ENCODE measurements at regions not wholly inside any gene's neighbourhood (a gene's known extent, or its start where the extent isn't known, plus 50 kb on each side); places are given as distances from the start of the nearest gene placed in this dataset.
"Not testable (repeated sequence)": the region's sequence is repeated elsewhere in the genome, so short reads cannot be mapped to it uniquely, and the experiment has no call there.

GRCh38 chr2:123359636-123360035 is 665.5 kb upstream of the CNTNAP5 start:
- no peak for DNase-seq (ENCODE audit: low read depth)

- DNase-seq (ENCODE audit: low read depth), result no peak
Measured at GRCh38 chr2:123362671-123363440, 662.2 kb upstream of the CNTNAP5 start.

- no peak for DNase-seq (ENCODE audit: low read depth)
Measured at GRCh38 chr2:123363826-123364225, 661.3 kb upstream of the CNTNAP5 start.

GRCh38 chr2:123364243-123364896 is 660.7 kb upstream of the CNTNAP5 start:
- no peak for DNase-seq (ENCODE audit: low read depth)

- no peak for DNase-seq (ENCODE audit: low read depth)
Measured at GRCh38 chr2:123366239-123366837, 658.7 kb upstream of the CNTNAP5 start.

GRCh38 chr2:123370186-123370585 is 654.9 kb upstream of the CNTNAP5 start:
- DNase-seq (ENCODE audit: low read depth), result no peak

GRCh38 chr2:123371535-123371934 is 653.6 kb upstream of the CNTNAP5 start:
- DNase-seq (ENCODE audit: low read depth), result no peak

- no peak for DNase-seq (ENCODE audit: low read depth)
Measured at GRCh38 chr2:123380370-123380935, 644.6 kb upstream of the CNTNAP5 start.

GRCh38 chr2:123415678-123416077 is 609.4 kb upstream of the CNTNAP5 start:
- DNase-seq (ENCODE audit: low read depth), result no peak

GRCh38 chr2:123419976-123420375 is 605.1 kb upstream of the CNTNAP5 start:
- DNase-seq (ENCODE audit: low read depth), result no peak

GRCh38 chr2:123434546-123435395 is 590.3 kb upstream of the CNTNAP5 start:
- no peak for DNase-seq (ENCODE audit: low read depth)

- DNase-seq (ENCODE audit: low read depth), result no peak
Measured at GRCh38 chr2:123438251-123438650, 586.8 kb upstream of the CNTNAP5 start.

GRCh38 chr2:123438675-123439074 is 586.4 kb upstream of the CNTNAP5 start:
- DNase-seq (ENCODE audit: low read depth), result no peak

- DNase-seq (ENCODE audit: low read depth), result no peak
Measured at GRCh38 chr2:123448801-123449200, 576.3 kb upstream of the CNTNAP5 start.

GRCh38 chr2:123451542-123451941 is 573.5 kb upstream of the CNTNAP5 start:
- DNase-seq (ENCODE audit: low read depth), result no peak

- DNase-seq (ENCODE audit: low read depth), result no peak
Measured at GRCh38 chr2:123453046-123453700, 571.9 kb upstream of the CNTNAP5 start.

- DNase-seq (ENCODE audit: low read depth), result no peak
Measured at GRCh38 chr2:123453772-123454171, 571.3 kb upstream of the CNTNAP5 start.

- DNase-seq (ENCODE audit: low read depth), result not testable (repeated sequence)
Measured at GRCh38 chr2:123455234-123455633, 569.9 kb upstream of the CNTNAP5 start.

- DNase-seq (ENCODE audit: low read depth), result no peak
Measured at GRCh38 chr2:123456416-123456815, 568.7 kb upstream of the CNTNAP5 start.

GRCh38 chr2:123463886-123464285 is 561.2 kb upstream of the CNTNAP5 start:
- DNase-seq (ENCODE audit: low read depth), result no peak

GRCh38 chr2:123468071-123468470 is 557.0 kb upstream of the CNTNAP5 start:
- DNase-seq (ENCODE audit: low read depth), result no peak
